AG10803 (cell line): ENCODE measurements at regions not wholly inside any gene's neighbourhood (a gene's known extent, or its start where the extent isn't known, plus 50 kb on each side); places are given as distances from the start of the nearest gene placed in this dataset.
A peak's percentile ranks its signal among the peaks of the same experiment; 100 is the strongest.
"Not testable (repeated sequence)": the region's sequence is repeated elsewhere in the genome, so short reads cannot be mapped to it uniquely, and the experiment has no call there.

Experiments used
- DNase-seq: peaks from one replicate; pipeline ENCODE4 v3.0.0; 2010; ENCODE audit warnings: low read depth
- H3K4me3 ChIP-seq: 2 replicates; pipeline ENCODE4 v1.5.1; 2011; ENCODE audit warnings: mild to moderate bottlenecking, low read length, control low read depth
- CTCF ChIP-seq: conservative IDR thresholded peaks from 2 replicates; pipeline ENCODE4 v1.5.1; 2011; ENCODE audit warnings: mild to moderate bottlenecking, low read length, control low read depth, inconsistent platforms

DNA sequence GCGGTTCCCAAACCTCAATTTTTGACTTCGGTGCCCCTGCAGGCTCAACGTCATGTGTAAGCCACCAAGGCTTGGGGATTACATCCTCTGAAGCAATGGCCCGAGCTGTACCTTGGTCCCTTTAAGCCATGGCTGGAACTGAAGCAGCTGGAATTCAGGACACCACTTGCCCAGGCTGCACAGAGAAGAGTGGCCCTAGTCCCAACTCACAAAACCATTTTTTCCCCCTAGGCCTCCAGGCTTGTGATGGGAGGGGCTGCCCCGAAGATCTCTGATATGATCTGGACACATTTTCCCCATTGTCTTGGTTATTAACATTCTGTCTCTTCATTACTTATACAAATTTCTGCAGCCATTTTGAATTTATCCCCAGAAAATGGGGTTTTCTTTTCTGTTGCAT lies 233.3 kb upstream of the ADGRL4 start:
- DNase-seq, result no peak
- H3K4me3 ChIP-seq, result no peak overlapping the region
- TF ChIP-seq CTCF, result no peak

DNA sequence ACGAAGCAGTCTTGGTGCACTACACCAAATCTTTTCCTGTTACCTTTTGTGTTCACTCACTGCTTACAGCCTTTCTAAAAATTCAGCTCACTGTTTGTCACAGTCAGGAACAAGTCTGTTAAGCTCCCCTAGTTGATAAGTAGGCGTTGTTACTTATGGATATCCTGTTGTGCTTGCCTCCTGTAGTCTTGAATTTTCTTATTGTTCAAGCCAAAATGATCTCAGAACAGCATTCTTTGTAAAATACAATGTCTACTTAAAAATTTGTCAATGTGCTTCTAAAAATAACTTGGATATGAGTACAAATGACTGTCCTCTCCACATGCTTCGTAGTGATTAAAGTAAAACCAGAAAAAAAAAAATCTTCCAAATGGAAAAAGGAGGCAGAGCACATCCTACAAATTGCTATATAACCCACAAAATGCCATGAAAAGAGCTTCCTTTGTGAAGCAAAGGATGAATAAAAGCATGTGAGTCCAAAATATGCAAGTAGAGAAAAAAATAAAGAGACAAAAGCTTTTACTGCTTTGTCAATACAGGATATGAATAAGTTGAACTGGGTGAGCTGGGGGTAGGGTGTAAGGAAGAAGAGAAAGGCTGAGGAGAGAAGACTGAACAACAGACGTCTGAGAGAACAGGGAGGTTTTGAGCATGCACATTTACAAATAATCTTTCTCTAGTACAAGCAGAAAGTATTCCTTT lies 228.9 kb upstream of the ADGRL4 start:
- peak; percentile 15 for DNase-seq
- no peak for TF ChIP-seq CTCF
- H3K4me3 ChIP-seq, result no peak overlapping the region

- no peak for DNase-seq
- H3K4me3 ChIP-seq, result no peak overlapping the region
- no peak for TF ChIP-seq CTCF
These were observed 226.3 kb upstream of the ADGRL4 start for GRCh38 chr1:79232818-79233217.

DNA sequence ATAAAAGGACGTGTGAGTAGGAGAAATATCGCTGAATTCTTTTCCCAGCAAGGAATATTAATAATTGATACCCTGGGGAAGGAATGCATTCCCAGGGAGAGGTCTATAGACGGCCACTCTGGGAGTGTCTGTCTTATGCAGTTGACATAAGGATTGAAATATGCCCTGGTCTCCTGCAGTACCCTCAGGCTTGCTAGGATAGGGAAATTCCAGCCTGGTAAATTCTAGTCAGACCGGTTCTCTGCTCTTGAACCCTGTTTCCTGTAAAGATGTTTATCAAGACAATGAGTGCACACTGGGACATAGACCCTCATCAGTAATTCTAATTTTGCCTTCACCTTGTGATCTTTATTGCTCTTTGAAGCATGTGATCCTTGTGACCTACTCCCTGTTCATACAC lies 224.2 kb upstream of the ADGRL4 start:
- H3K4me3 ChIP-seq, DNase-seq: not testable (repeated sequence)

GRCh38 chr1:79226963-79227362 lies 220.4 kb upstream of the ADGRL4 start:
- no peak for DNase-seq
- H3K4me3 ChIP-seq, result no peak overlapping the region
- no peak for TF ChIP-seq CTCF

DNA sequence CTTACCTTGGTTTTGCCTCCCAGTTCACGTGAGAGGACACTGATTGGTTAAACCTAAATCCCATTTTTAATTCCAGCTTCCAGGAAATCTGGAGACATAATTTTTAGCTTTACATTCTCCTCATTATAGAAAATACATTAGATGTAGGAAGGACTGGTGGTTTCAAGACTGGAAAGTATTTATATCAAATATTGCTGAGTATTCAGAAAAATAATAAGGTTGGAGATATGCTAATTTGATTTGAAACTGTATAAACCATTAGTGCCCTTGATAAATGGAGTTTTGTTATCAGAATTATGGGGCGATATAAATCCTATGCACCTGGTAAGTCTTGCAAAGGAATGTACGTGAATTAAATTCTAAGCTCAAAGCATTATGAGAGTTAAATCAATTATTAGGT lies 218.0 kb upstream of the ADGRL4 start:
- TF ChIP-seq CTCF, result no peak
- no peak overlapping the region for H3K4me3 ChIP-seq
- no peak for DNase-seq

DNA sequence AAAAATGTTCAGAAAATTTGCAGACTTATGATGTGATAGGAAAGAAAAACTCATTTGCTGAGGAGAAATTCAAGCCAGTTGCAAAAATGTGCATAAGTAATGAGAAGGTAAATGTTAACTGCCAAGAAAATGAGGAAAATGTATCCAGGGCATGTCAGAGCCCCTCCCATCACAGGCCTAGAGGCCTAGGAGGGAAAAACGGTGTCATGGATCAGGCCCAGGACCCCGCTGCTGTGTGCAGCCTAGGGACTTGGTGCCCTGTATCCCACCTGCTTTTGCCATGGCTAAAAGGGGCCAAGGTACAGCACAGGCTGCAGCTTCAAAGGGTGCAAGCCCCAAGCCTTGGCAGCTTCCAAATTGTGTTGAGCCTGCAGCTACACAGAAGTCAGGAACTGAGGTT lies 214.0 kb upstream of the ADGRL4 start:
- no peak overlapping the region for H3K4me3 ChIP-seq
- no peak for TF ChIP-seq CTCF
- no peak for DNase-seq

DNA sequence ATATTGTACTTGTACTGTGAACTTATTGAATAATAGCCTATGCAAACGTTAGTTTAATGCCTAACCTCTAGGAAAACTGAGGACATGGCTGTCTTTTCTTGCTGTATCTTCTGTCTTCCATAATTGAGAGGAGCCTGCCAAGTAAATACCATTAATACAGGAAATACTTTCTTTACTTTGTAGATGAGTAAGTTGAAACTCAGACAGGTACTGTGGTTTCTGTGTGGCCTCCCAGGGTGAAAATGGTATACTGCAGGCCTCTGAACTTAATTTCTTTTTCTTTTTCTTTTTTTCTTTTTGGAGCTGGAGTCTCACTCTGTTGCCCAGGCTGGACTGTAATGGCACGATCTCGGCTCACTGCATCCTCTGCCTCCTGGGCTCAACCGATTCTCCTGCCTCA lies 208.8 kb upstream of the ADGRL4 start:
- TF ChIP-seq CTCF, result no peak
- no peak for DNase-seq

More for the DNA sequence above, 208.8 kb upstream of the ADGRL4 start:
- no peak overlapping the region for H3K4me3 ChIP-seq
